HPDE6-E6E7 (cell line): ENCODE measurements at regions not wholly inside any gene's neighbourhood (a gene's known extent, or its start where the extent isn't known, plus 50 kb on each side); places are given as distances from the start of the nearest gene placed in this dataset.

Experiments
- DNase-seq: peaks from one replicate; pipeline ENCODE4 v3.0.0; 2011; ENCODE audit warnings: missing footprints; ENCODE audit errors: extremely low spot score

- no peak for DNase-seq
Measured at GRCh38 chr20:48156951-48157700, 371.8 kb upstream of the SULF2 start.

DNA sequence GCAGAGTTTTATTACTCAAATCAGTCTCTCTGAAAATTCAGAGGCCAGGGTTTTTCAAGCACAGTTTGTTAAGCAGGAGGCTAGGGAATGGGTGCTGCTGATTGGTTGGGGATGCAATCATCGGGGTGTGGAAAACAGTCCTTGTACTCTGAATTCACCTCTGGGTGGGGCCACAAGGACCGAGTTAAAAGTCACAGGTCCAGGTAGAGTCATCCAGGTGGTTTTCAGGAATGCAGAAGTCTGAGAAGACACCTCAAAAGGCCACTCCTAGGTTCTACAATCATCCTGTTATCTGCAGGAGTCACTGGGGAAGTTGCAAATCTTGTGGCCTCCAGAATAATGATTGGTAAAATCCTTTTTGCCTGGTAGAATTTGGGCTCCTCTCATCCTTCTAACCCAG is 371.2 kb upstream of the SULF2 start:
- DNase-seq, result no peak

DNA sequence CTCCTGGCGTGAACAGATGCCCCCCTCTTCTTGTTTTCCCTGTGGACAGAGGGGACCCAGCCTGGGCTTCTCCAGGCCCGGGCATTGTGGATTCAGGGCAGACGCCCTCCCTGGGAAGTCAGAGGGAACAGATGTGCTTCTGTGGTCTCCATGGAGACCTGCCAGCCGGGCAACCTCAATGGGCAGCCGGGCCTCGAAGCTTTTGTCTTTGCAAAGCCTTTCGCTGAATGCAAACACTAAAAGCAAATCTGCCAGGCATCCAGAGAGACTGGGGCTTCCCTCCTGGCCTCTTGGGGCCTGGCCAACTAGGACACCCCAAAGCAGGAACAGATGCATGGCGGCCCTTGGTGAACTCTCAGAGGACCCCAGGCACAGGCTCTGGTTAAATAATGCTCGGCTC is 370.0 kb upstream of the SULF2 start:
- DNase-seq, result no peak

DNA sequence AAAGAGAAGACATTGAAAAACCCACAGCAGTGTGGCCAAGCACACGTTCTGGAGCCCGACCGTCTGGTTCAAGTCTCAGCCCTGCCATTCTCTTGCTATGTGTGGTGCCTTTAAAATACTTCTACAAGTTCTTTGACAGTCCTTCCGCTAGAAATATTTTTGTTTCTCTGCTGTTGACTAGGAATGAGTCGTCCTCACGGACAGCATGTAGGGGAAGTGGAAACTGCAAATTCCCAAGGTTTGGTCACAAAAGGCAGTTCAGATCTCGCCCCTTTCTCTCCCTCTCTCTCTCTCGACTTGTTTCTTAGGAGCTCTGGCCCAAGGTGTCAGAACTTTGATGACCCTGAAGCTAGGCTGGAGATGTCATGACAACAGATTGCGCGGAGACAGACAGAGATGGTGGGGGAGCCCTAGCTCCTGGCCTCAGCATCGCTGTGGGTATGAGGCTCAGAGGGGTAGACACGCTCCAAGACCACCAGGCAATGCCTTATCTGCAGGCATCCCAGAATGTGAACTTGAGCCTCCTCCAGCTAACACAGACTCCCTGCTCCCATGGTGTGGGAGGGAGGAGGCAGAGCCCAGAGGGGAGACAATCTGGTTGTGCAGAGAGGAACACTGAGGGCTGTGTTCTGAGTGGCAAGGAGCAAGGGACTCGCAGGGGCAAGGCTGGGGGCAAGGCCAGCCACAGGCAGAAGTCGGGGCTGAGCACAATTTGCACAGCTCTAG is 368.9 kb upstream of the SULF2 start:
- no peak for DNase-seq

- DNase-seq, result no peak
Measured at GRCh38 chr20:48153523-48153922, 368.2 kb upstream of the SULF2 start.

DNA sequence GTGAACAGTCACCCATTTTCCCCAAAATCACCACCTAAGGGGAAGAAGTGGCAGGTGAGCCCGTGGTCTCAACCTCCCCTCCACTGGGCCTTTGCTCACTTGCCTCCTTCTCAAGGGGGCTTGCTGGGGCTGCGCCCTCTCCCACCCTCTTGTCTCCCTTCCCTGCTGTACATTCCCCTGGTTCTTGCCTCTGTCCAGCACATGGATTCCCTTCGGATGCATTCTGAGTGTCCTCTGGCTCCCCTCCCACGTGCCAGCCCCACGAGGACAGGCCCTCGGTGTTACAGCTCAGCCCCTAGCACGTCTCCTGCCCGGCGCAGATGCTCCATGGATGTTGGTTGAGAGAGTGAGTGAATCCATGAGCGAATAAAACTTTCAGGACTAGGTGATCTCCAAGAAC is 367.8 kb upstream of the SULF2 start:
- DNase-seq, result no peak

GRCh38 chr20:48150568-48150967 is 365.3 kb upstream of the SULF2 start:
- DNase-seq, result no peak

DNA sequence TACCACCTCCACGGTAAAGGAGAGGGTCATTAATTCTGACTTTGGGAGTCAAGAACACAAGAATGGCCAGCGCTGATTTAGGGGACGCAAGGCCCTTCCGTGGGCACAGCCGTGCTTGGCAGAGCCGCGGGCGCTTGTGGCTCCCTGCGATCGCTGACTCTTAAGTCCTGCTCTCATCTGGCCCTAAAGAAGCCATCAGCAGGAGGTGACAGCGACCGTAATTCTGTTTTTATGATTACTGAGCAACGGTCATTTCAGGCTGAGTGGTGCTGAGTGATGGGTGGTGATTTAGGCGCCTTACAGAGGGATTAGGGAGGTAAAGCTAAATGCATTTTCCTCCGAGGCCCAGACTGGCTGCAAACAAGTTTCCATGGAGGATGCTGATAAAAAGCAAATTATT is 364.6 kb upstream of the SULF2 start:
- no peak for DNase-seq

- DNase-seq, result no peak
Measured at GRCh38 chr20:48148916-48149672, 363.8 kb upstream of the SULF2 start.

DNA sequence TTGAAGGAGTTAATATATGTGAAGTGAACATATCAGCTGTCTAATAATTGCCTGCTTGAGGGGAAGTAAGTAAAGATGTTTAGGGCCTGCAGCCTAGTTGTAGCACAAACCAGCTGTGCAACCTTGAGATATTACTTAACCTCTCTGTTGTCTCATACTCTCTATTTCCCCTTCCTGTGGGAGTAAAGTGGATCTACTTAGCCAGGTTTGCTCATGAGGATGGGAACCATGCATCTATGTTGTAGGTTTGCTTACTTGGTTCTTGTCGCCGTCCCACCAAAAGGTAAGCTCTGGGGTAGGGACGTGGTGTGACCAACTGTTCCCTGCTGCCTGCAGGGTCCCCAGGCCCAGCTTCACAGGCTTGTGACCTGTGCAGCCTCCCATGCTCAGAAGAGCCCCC is 362.7 kb upstream of the SULF2 start:
- DNase-seq, result no peak

DNA sequence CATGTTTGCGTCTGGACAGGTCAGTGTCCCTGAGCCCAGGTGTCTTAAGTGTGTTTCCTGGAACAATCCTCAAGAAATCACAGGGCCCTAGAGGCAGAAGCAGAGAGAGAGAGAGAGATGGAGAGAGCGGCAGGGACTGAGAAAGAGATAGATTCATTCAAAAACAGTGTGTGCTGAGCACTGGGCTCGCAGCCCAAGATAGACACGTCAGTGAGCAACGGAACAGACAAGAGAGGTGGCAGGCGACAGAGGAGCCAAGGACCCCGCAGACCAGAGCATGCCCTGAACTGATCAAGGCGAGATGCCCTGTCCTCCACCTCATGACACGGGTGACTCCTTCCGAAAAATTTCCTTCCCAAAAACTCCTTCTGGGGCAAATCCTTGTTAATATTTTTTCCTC is 362.0 kb upstream of the SULF2 start:
- no peak for DNase-seq

- DNase-seq, result no peak
Measured at GRCh38 chr20:48146877-48147276, 361.6 kb upstream of the SULF2 start.

DNA sequence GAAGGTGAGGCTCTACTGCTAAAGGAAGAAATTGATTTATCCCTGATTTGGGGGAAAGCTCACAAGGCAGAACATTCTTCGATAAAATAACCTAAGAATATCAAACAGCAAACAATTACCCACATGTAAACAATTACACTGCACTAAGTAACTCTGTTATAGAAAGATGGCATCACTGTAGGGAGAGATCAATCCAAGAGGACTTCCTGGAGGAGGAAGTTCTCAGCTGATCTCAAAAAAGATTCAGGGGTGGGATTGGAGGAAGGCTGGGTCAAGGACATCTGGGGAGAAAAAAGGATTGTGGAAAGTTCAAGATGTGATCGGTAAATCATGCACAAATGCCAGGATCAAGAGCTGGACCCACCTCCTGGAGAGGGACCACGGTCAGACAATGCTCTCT is 361.0 kb upstream of the SULF2 start:
- no peak for DNase-seq

DNA sequence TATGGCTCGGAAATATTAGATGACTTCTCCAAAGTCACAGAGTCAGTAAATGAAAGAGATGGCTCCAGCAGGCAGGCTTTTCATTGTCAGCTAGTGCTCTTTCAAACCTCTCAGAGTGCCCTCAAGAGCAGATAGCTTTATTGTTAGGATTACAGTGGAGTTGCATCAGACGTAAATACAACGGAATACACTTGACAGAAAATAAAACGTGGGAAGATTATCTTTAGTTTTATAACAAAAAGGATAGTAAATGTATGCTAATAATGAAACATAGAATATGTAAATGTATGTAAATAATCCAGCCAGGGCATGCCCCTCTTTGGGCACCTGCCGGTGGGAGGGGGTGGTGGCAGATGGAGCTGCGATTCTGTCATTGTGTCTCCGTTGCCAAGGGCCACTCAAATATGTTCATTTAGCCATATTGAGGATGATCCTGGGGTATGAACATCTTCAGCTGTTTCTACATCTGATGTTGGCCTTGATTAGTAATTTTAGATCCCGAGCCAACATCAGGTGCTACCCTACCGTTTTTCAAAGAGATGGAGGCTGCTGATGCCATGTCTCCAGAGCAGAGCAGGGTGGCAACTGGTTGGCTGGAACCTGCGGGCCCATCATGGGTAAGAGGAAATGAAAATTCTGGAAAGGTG is 358.3 kb upstream of the SULF2 start:
- DNase-seq, result no peak

- no peak for DNase-seq
Measured at GRCh38 chr20:48142516-48142773, 357.2 kb upstream of the SULF2 start.

DNA sequence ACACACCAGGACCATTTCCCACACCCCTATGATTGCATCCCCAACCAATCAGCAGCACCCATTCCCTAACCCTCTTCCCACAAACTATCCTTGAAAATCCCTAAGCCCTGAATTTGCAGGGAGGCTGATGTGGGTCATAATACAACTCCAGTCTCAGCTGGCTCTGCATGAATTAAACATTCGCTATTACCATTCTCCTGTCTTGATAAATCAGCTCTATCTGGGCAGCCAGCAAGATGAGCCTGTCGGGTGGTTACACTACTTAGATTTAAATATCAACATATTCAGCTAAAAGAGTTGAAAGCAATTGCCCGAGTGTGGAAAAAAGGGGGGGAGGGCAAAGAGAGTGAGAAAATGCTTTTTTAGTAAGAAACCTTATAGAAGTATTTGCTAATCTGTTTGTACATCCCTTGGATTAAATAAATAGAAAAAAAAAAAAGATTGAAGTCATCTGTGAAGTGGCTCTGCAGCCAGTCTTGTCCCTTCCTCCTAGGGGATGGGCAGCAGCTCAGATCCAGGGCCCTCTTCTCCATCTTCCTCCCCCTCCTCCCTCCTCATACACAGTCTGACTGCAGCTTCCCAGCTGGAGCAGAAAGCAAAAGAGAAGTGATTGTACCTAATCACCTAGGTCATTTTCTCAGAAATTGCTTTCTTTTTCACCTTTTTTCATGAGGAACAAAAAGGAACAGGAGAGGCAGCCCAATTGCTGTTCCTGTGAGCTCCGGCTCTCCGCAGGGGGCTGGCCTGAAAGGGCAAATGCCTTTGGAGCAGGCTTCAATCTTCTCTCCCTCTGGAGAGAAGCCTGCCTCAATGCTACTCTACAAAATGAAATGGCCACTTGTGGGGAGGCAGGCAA is 356.6 kb upstream of the SULF2 start:
- DNase-seq, result no peak

- DNase-seq, result no peak
Measured at GRCh38 chr20:48139262-48140041, 354.2 kb upstream of the SULF2 start.

DNA sequence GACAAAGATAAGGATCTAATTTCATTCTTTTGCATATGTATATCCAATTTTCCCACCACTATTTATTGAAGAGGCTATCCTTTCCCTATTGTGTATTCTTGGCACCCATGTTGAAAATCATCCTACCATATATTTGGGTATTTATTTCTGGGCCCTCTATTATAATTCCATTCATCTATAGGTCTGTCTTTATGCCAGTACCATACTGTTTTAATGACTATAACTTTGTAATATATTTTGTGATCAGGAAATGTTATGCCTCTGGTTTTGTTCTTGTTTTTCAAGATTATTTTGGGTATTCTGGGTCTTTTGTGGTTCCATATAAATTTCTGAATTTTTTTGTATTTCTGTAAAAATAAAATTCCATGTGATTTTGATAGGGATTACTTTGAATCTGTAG is 347.6 kb upstream of the SULF2 start:
- no peak for DNase-seq

GRCh38 chr20:48131581-48131980 is 346.3 kb upstream of the SULF2 start:
- no peak for DNase-seq

DNA sequence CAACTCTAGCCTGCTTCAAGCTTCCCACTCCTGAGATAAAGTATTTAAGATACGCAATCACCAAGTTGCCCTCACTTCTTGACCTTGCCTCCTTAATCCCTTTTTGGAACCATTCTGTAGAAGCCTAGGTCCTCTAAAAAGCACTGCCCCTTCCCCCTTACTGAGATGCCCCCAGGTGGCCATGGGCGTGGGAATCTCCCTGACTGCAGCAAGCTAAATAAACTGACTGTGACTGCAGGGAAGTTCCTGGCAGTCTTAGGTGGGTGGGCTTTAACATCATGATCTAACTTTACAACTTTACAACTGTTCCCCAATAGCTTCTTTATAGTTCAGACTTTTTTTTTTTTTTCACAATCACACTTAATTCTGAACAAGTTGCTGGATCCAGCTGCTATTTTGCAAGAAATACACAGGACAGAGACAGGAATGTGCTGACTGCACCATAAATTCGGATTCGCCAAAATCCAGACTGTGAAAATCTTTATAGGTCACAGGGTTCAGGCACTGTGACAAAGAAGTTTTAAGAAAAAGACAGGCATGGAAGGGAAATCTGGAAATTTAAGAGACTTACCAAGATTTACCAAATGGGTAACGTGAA is 344.2 kb upstream of the SULF2 start:
- no peak for DNase-seq
